NCI-H1930 (cell line): ENCODE measurements at regions not wholly inside any gene's neighbourhood (a gene's known extent, or its start where the extent isn't known, plus 50 kb on each side); places are given as distances from the start of the nearest gene placed in this dataset.
"Not testable (repeated sequence)": the region's sequence is repeated elsewhere in the genome, so short reads cannot be mapped to it uniquely, and the experiment has no call there.

ENCODE experiments used
- DNase-seq, 2 experiments: peaks; one replicate each; lab custom pipeline; 2025; lab: John Stamatoyannopoulos, UW

DNA sequence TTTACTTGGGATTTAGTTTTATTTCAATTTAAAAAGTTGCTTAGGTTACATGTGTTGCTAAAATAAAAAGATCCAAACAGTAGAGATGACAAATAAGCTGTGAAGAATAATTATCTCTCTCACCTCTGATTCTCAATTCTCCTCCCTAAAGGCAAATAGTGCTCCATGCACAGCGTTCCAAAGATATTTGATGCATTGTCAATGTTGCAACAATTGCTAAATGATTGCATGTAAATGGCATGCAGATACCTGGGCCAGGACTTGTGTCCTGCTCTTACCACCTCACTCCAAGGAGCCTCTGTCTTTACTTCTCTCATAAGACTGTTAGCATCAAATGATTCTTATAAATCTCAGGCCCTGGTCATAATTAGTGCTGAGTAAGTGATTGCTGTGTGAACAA, 217.7 kb downstream of the SEC23IP start:
- no peak for DNase-seq

DNA sequence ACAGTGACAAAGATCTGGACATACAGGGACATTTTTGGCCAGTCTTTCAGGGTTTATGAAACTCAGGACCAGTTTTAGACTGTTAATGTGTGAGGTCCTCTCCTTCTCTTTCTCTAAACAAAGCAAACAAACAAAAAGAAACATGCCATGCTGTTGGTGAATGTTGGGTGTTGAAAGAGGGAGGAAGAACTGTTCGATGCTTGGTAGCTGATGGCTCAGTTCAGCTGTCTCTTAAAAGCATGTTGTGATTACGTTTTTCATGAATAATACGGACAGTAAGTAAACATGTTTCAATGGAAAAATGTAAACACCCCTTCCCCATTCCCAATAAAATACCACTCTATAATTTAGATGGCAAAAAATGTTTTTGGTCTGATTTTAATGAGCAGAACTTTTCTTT, 219.1 kb downstream of the SEC23IP start:
- DNase-seq, result no peak

DNA sequence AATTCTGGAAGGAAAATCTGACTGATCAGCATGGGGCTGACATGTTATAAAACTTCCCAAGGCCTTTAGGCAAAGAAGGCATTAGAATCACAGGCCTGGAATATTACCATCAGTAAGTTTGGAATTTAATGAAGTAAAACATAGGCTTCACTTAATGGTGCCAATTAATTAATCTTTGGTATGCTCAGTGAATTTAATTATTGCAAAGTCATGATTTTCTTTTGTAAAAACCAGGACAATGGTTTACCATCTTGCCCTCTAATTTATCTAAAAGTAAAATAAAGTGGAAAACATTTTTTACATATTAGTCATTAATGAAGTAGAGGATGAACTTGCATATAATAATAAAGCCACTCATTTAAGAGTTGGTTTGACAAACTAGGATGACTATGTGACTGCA, 220.3 kb downstream of the SEC23IP start:
- DNase-seq, result no peak

DNA sequence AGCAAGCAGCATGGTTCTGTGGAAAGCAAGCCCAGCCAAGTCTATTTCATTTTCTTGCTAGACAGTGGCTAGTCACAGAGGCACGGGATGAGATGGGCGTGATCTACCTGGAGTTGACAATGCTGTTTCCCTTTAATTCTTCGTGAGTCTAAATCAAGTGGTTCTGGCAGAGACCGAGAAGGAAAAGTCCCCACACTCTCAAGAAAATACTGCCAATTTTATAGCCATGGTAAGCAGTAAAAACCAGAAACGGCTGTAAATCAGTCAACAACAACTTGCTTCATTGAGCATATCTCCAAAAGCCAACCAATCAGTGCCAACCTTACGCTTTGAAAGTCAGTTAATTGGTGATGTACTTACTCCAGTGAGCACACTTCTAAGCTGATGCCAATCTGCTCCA, 223.4 kb downstream of the SEC23IP start:
- DNase-seq, result no peak

DNA sequence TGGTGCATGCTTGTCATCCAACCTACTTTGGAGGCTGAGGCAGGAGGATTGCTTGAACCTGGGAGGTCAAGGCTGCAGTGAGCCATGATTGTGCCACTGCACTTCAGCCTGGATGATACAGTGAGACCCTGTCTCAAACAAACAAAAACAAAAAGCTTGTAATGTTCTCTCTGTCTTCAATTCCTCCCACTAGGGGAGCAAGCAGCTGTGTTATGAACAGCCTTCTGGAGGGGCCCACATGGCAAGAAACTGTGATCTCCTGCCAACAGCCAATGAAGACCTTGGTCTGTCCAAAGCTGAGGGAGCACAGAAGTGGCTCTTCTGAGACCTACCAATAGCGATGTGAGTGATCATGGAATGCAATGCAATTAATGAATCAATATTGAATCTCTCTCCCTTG, 229.2 kb downstream of the SEC23IP start:
- no peak for DNase-seq

DNA sequence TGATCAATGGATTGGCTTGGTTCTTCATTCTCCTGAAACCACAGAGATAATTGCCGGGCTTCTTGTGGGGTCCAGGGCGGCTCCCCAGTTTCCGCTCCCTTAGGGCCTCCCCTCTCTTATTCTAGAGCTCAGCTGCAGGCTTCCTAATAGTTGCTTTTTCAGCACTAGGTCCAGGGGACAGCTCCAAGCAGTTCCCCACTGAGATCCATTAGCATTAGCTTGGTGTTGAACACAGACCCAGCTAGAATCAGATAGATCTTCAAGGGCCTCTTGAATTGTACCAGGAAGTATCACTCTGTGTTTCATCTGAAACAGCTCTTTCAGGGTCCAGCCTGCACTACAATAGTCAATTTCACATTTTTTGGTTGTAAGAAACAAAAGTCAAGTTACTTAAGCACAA, 238.7 kb downstream of the SEC23IP start:
- no peak for DNase-seq

DNA sequence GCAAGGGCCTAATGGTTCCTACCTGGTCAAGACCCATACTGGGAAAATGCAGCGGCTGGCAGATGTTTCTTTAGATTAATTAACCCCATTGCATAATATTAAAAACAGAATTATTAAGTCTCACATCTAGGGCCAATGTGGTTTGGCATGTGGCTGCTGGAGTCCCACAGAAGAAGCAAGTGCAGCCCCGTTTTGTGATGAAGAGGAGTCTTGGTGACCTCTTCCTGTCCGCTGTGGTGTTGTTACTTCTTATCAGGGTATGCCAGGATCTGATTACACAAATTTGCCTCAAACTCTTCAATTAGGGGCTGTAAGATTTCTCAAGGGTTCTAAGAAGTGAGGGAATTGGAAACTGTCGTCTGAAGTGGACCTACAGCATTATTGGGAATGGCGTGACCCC, 240.3 kb downstream of the SEC23IP start:
- DNase-seq, result no peak

DNA sequence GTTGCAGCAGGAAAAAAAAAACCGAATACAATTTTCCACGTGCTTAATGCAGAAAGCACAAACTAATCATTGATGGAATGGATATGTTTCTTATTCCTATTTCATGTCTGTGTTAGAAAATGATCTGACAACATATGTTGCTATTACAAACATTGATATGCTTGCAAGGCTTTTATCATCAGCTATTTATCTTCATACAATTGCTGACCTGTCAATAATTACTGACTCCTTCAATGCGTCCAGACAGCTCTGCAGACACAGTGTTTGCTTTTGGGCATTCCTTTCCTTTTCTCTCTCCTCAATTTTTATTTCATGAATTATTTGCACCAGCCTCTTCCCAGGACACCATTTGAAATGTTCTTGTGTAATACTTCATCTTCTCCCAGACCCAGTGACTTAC, 246.2 kb downstream of the SEC23IP start:
- DNase-seq, result no peak

DNA sequence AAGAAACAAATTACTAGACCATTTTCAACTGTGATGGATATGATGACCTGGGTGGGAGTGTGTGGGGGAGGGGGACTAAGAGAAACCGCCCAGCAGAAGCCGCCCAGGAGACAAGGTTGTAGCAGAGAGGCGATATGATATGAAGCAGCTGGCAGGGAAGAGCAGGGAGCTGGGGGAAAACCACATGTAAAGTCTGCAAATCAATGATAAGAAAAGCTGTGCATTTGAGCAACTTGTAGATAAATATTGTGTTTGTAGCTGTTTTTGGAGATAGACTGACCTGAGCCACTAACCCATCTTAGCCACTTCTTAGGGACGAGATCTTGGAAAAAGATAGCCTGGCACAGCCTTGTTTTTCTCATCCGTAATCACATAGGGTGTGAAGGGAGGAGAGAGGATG, 252.6 kb downstream of the SEC23IP start:
- DNase-seq, result no peak

DNA sequence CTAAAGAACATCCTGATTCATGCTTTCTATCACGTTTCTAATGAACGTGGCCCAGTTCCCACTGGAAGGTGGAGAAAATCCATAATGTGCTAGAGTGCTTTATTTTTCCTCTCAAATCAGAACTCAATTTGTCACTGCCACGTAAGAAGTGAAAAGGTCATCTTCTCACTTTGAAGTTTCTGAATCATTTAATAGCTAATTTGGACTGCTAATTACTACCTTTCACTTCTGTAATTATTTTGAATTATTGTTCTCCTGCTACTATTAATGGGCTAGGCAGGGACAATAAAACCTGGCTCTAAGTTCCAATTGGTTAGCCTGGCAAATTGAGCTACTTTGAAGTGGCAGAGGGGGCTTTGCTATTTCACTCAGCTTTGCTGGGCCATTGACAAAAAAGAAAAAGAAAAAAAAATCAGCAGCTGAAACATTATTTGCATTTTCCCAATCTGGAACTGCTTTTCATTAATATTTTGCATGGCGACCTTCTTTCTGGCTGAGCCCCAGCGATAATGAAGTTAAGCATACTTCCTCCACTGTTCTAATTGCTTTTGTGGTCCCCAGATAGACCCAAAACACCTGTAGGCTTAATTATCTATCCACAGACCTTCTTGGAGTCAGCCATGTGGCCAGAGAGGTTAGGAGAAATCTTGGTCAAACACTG, 264.2 kb downstream of the SEC23IP start:
- DNase-seq, result no peak

DNA sequence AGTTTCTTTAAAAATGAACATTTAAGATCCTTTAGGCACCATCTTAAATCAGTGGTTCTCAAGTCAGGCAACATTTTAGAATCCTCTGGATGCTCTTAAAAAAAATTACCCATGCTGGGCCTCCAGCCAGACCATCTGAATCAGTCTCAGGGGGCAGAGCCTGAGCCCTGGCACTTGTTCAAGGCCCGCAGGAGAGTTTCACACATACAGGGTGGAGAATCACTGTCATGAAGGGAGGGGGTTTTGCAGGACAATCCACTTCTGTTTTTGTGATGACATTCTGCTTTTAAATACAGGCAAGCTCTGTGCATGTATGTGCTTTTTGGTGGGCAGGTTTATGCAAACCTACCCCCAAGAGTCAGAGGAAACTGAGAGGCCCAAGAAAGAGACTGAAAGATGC, 268.6 kb downstream of the SEC23IP start:
- no peak for DNase-seq

DNA sequence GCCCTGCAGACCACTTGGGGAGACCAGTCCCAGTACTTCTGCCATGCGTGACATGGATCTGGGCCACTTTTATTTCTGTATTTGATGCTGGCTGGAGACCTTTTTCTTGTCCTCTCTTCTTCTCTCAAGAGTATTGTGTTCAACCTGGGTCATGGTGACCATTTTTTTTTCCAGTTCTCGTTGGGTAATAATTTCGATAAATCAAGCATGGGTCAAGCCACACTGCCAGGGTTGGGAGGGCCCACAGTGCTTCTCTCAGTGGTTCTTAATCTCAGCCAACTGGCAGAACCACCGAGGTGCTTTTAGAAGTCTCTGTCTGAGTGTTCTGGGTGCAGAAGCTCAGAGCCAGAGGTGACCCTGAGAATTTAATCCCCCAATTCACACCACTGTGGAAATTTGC, 269.9 kb downstream of the SEC23IP start:
- DNase-seq, result no peak

DNA sequence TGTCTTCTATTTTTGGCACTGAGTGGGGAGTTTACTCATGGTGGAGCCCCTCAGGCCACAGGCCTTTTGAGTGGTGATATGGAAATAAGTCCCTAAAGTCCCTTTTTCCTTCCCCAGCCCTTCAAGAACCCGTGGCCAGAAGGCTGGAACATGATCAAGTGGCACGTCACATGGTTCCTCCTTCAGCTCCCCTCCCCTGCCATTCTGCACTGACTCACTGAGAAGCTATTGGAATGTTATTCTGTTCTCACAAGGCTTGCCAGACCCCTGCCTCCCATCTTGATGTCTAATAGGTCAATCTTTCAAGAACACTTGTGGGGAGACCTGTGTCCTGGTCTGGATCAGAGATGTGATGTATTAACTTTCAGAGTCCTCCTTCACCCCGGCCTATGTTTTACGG, 279.8 kb downstream of the SEC23IP start:
- no peak for DNase-seq

DNA sequence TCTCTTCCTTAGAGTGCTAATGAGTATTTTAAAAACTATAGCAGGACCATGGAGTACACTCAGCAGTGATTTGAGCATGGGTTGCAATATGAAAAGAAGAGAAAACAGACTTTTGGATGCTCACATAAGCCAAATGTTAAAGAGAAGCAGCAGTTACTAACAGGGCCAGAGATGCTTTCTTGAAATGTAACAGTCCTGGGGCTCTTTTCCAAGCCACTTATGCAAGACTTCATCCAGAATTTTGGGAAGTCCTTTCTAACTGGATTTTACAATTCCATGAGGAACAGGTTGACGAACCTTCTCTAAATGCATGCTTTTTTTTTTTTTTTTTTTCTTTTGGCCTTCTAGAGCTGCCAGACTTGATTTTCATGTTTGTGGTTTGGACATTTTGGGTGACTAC, 282.0 kb downstream of the SEC23IP start:
- DNase-seq, result no peak

DNA sequence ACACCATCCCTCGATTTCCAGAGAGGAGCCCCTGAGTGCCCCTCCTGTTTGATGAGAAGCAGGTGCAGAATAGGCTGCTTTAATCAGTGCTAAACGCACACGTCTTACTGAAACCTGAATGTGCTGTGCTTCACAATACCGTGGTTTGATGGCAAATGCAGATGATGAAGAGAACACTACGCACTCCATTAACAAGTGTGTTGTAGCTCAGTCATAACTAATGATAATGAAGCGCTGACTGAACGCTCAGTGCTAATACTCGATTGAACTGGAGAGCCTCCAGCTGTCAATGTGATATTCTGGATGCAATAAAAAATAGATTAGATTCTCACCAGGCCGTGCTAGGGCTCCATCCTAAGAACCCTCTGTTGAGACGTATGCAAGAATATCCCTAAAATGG, 279.7 kb upstream of the PLPP4 start:
- DNase-seq, result no peak

DNA sequence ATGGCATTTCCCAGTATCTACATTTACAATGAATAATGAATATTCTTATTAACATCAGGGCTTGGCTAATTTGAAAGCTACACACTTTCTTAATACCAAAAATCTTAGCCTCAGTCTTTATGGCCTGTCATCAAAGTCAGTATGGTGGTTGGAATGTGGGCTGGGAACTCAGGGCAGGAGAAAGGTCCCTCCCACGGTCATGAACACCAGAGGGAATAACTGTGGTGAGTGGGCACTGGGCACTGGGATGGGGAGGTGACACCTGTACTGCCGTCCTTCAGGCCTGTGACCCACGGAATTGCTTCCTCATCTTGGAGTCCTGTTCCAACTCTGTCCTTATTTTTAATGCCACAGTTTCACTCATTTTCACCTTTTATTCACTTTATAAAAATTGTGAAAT, 276.9 kb upstream of the PLPP4 start:
- no peak for DNase-seq

DNA sequence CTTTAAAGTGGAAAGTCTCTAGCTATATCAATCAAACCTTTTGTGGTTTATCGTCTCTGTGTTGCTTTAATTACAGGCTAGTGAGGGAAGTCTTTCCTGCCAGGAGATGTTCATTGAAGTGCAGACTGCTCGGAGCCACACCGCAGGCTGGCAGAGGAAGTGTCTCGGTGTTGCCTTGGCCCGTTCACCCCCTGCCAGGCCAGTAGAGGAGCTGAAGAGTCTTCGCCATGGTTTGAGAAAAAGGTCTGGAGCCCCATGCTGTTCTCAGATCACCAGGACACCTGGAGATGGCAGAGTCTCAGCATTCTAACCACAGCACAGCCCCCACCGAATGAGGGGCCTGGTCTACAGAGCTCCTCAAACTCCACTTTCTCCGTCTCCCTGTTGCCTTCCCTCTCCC, 275.9 kb upstream of the PLPP4 start:
- DNase-seq, result no peak

DNA sequence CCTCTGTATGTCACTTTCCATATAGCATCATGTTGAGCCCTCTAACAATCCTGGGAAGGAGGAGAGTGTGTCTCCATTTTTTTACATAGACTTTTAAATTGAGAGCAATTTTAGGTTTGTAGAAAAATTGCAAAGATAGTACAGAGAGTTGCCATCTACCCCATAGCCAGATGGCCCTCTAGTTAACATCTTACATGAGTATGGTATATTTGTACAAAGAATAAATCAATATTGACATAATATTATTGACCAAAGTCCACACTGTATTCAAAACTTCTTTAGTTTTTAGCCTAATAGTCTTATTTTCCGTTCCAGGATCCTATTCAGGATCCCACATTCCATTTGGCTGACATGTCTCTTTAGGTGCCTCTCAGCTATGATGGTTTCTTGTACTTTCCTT, 274.6 kb upstream of the PLPP4 start:
- no peak for DNase-seq

DNA sequence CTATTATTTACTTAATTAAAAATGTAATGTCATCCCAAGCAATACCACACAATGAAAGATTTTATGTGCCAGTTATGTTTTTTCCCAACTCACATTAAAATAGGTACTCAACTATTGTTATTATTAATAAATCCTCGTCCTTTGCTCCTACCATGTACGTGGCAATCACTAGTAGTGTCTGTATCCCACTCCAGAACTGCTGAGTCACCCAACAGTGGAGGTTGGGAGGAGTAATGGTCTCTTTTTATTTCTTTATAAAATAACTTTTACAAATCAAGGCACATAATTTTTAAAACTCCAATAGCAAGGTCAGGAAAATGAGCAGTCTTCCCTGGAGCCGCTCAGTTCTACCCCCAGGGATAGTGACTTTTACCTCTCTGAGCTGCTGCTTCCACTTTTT, 273.5 kb upstream of the PLPP4 start:
- no peak for DNase-seq

DNA sequence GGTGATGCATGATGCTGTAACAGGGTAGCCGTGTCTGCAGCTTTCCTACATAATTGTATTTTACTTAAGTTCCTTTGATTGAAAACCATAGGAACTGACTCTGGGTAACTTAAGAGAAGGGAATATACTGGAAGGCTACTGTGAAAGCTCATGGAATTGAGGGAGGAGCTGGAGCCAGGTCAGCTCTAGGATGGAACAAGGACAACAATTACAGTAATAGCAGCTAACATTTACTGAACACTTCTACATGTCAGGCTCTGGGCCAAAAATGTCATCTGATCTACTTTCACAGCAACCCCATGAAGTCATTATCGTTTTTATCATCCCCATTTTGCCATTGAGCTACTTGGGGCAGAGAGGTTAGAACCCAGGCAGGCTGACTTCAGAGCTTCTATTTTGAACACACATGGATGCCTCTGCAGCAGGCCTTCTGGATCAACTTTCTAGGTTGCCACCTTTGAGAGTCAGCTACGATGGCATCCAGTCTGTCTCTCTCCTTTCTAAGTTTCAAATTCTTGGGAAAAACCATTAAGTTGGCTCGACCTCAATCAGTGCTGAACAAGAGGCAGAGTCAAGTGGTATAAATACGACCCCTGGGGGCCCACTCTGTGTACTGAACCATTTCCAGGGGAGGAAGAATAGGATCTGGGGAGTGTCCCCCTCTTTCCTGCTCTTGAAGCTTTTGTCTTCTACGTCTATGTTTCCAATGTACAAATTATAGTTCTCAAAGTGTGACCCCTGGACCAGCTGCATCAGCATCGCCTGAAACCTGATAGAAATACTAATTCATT, 272.3 kb upstream of the PLPP4 start:
- no peak for DNase-seq

DNA sequence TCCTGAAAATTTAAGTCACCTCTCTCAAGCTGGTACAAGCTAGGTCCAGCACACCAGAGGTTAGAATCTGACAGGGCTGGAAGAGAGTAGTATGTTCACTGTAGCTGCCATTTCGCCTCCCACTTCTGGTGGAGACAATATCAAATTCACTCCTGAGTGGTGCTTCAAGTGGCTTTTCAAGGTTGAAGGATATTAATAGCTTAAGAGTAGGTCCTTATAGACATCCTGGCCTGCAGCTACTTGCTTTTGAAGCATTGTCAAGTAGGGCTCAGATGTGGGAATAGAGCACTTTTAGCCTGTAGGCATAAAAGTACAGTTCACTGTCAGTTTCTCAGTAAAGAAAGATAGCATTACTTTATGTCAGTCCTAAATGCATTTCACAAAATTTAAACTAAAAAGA, 270.5 kb upstream of the PLPP4 start:
- DNase-seq, result no peak

DNA sequence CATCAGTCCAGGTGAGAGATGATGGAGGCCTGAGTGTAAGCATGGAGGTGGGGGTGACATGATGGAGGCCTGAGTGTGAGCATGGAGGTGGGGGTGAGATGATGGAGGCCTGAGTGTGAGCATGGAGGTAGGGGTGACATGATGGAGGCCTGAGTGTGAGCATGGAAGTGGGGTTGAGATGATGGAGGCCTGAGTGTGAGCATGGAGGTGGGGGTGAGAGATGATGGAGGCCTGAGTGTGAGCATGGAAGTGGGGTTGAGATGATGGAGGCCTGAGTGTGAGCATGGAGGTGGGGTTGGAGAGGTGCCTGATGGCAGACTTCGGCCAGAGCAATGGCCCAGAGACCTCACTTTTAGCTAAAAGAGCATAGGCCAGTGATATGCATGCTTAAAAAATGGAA, 269.9 kb upstream of the PLPP4 start:
- DNase-seq, result not testable (repeated sequence)

DNA sequence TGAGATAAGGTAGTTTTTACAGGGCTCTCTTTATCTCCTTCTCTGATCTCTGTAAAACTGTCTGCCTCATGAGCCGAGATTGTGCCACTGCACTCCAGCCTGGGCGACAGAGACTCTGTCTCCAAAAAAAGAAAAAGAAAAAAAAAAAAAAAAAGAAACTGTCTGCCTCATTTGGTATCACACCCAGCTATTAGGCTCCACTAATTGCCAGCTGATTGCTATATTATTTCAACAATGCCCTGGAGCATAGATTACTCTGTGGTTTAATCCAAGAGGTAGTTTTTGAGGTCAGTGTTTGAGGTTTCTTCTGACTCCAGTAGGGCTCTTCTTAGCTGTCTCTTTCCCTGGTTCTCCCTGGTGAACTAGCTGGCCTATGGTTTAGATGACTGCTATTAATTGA, 268.1 kb upstream of the PLPP4 start:
- DNase-seq, result no peak
